ENCODE measurements at regions not wholly inside any gene's neighbourhood (a gene's known extent, or its start where the extent isn't known, plus 50 kb on each side); places are given as distances from the start of the nearest gene placed in this dataset.

DNA sequence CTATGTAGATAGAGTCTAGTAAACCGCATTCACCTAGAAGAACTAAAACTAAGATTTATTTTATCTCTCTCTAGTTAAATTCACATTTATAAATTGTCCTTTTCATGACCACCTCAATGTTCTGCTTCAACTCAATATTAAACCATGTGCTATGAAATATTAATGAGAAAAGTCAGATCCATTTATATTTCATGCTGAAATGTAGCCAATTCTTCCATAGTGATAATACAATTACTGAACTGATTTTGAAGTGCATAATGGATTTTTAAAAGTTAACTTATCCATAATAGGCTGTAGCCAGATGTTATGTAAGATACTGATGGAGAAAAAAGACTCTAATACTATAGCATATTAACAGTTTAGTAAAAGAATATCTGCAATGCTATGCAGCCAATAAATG is 479.7 kb upstream of the PCDH15 start:
- no peaks in the 10 kb centered on the region for H3K36me3 ChIP-seq (ENCODE audit: insufficient read depth, low read length)
- Mint-ChIP-seq H3K27ac (no peak overlapping the region), H3K4me1 (ENCODE audit: low read depth) (no peaks in the 10 kb centered on the region), H3K36me3 (ENCODE audit: low read depth) (no peaks in the 10 kb centered on the region), H3K9me3 (peaks cover 5% of the 10 kb centered on the region), H3K27me3 (no peaks in the 10 kb centered on the region), H3K4me3 (no peak overlapping the region)
- ChIA-PET CTCF (no interaction called here), POLR2A (no interaction called here)
- no peak overlapping the region for H3K27ac ChIP-seq (ENCODE audit: low read depth in 1 of 2, low read length in 2 of 2)
- TF ChIP-seq, protein P1, sequence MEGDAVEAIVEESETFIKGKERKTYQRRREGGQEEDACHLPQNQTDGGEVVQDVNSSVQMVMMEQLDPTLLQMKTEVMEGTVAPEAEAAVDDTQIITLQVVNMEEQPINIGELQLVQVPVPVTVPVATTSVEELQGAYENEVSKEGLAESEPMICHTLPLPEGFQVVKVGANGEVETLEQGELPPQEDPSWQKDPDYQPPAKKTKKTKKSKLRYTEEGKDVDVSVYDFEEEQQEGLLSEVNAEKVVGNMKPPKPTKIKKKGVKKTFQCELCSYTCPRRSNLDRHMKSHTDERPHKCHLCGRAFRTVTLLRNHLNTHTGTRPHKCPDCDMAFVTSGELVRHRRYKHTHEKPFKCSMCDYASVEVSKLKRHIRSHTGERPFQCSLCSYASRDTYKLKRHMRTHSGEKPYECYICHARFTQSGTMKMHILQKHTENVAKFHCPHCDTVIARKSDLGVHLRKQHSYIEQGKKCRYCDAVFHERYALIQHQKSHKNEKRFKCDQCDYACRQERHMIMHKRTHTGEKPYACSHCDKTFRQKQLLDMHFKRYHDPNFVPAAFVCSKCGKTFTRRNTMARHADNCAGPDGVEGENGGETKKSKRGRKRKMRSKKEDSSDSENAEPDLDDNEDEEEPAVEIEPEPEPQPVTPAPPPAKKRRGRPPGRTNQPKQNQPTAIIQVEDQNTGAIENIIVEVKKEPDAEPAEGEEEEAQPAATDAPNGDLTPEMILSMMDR (IDR thresholded peaks at IDR 0.05) = no peak
- ATAC-seq (ENCODE audit: poor library complexity) (no peak), DNase-seq (no peak)
- H3K4me1 ChIP-seq (ENCODE audit: insufficient read depth, low read length) = no peaks in the 10 kb centered on the region
- peaks cover 0 to 4% of the 10 kb centered on the region in 2 experiments for H3K9me3 ChIP-seq (ENCODE audit: control insufficient read depth in 1 of 2, insufficient read depth in 1 of 2, low read length in 2 of 2)
- no peak overlapping the region for H3K4me3 ChIP-seq (ENCODE audit: low read length)
- no peaks in the 10 kb centered on the region for H3K27me3 ChIP-seq (ENCODE audit: control insufficient read depth in 1 of 2, insufficient read depth in 2 of 2, low read length in 2 of 2)
- intact Hi-C loops (cut with DNase I, micrococcal nuclease) = no loop called here

DNA sequence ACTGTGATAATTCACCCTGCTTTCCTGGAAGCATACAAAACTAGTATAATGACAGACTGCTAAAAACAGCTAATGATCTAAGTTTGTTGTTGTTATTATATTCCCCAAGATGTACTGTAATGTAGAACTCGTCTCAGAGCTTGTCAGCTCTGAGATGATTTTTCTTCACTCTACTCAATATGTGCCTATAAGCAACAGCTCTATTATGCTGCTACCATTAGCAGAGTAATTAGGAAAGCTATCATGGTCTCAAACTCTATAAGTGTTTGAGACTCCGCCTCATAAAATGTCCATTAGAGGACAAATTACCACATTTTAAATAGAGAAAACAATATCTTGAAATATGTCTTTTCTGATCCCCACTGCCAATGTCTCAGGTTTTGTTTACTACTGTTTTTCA is 476.5 kb upstream of the PCDH15 start:
- ATAC-seq (ENCODE audit: poor library complexity) = no peak
- Mint-ChIP-seq H3K27me3 (no peaks in the 10 kb centered on the region), H3K9me3 (peaks cover 4% of the 10 kb centered on the region), H3K4me3 (no peak overlapping the region), H3K27ac (no peak overlapping the region), H3K36me3 (ENCODE audit: low read depth) (no peaks in the 10 kb centered on the region), H3K4me1 (ENCODE audit: low read depth) (no peaks in the 10 kb centered on the region)
- ChIA-PET CTCF (interaction anchor here (1.1 kb wide), 1 partner anchor 11 kb away, joined by 4 read pairs; no protein-coding TSS in a partner anchor), POLR2A (no interaction called here)
- Histone ChIP-seq H3K36me3 (ENCODE audit: insufficient read depth, low read length) (no peaks in the 10 kb centered on the region), H3K9me3 (ENCODE audit: control insufficient read depth in 1 of 2, insufficient read depth in 1 of 2, low read length in 2 of 2) (peaks cover 0 to 4% of the 10 kb centered on the region in 2 experiments), H3K4me3 (ENCODE audit: low read length) (no peak overlapping the region), H3K27me3 (ENCODE audit: control insufficient read depth in 1 of 2, insufficient read depth in 2 of 2, low read length in 2 of 2) (no peaks in the 10 kb centered on the region), H3K27ac (ENCODE audit: low read depth in 1 of 2, low read length in 2 of 2) (no peak overlapping the region), H3K4me1 (ENCODE audit: insufficient read depth, low read length) (no peaks in the 10 kb centered on the region)
- no peak for DNase-seq
- TF ChIP-seq, protein P1 (IDR thresholded peaks at IDR 0.05) = no peak
- intact Hi-C loops (cut with DNase I, micrococcal nuclease) = no loop called here

GRCh38 chr10:55274367-55274766 is 473.3 kb upstream of the PCDH15 start:
- TF ChIP-seq, protein P1 (IDR thresholded peaks at IDR 0.05) = no peak
- Mint-ChIP-seq H3K9me3 (peaks cover 2% of the 10 kb centered on the region), H3K4me3 (no peak overlapping the region), H3K27me3 (no peaks in the 10 kb centered on the region), H3K36me3 (ENCODE audit: low read depth) (no peaks in the 10 kb centered on the region), H3K27ac (no peak overlapping the region), H3K4me1 (ENCODE audit: low read depth) (no peaks in the 10 kb centered on the region)
- intact Hi-C loops (cut with DNase I, micrococcal nuclease) = no loop called here
- ChIA-PET POLR2A (no interaction called here), CTCF (interaction anchor here (1.8 kb wide), 1 partner anchor 9 kb away, joined by 4 read pairs; no protein-coding TSS in a partner anchor)
- no peak overlapping the region for H3K4me3 ChIP-seq (ENCODE audit: low read length)
- H3K36me3 ChIP-seq (ENCODE audit: insufficient read depth, low read length) = no peaks in the 10 kb centered on the region
- peaks cover 0 to 3% of the 10 kb centered on the region in 2 experiments for H3K9me3 ChIP-seq (ENCODE audit: control insufficient read depth in 1 of 2, insufficient read depth in 1 of 2, low read length in 2 of 2)
- H3K27me3 ChIP-seq (ENCODE audit: control insufficient read depth in 1 of 2, insufficient read depth in 2 of 2, low read length in 2 of 2) = no peaks in the 10 kb centered on the region
- H3K27ac ChIP-seq (ENCODE audit: low read depth in 1 of 2, low read length in 2 of 2) = no peak overlapping the region
- H3K4me1 ChIP-seq (ENCODE audit: insufficient read depth, low read length) = no peaks in the 10 kb centered on the region
- DNase-seq = no peak
- ATAC-seq (ENCODE audit: poor library complexity) = no peak
